HG02610 (cell line): ENCODE measurements at regions not wholly inside any gene's neighbourhood (a gene's known extent, or its start where the extent isn't known, plus 50 kb on each side); places are given as distances from the start of the nearest gene placed in this dataset.
A peak's percentile ranks its signal among the peaks of the same experiment; 100 is the strongest.

Experiments
- ATAC-seq: cut with Tn5 transposase; IDR thresholded peaks from one replicate; pipeline ENCODE4 v1.9.1; 2021; ENCODE audit warnings: mild to moderate bottlenecking, moderate library complexity; ENCODE audit not compliant: unreplicated experiment

- ATAC-seq, result no peak
These were observed 141.2 kb downstream of the CD8B2 start for GRCh38 chr2:106628377-106628776.

- ATAC-seq, result no peak
These were observed 142.8 kb downstream of the CD8B2 start for GRCh38 chr2:106629981-106630380.

- no peak for ATAC-seq
These were observed 144.1 kb downstream of the CD8B2 start for GRCh38 chr2:106631281-106631680.

GRCh38 chr2:106638043-106638442 is 150.9 kb downstream of the CD8B2 start:
- ATAC-seq, result no peak

GRCh38 chr2:106638580-106638979 is 151.4 kb downstream of the CD8B2 start:
- ATAC-seq, result no peak

GRCh38 chr2:106642679-106643078 is 155.5 kb downstream of the CD8B2 start:
- no peak for ATAC-seq

- ATAC-seq, result no peak
These were observed 157.5 kb downstream of the CD8B2 start for GRCh38 chr2:106644623-106645022.

- ATAC-seq, result no peak
These were observed 159.4 kb downstream of the CD8B2 start for GRCh38 chr2:106646605-106647004.

GRCh38 chr2:106649306-106649705 is 162.1 kb downstream of the CD8B2 start:
- ATAC-seq, result no peak

GRCh38 chr2:106653465-106653864 is 166.3 kb downstream of the CD8B2 start:
- ATAC-seq, result no peak

GRCh38 chr2:106658616-106659015 is 171.5 kb downstream of the CD8B2 start:
- ATAC-seq, result no peak

GRCh38 chr2:106664669-106665068 is 177.5 kb downstream of the CD8B2 start:
- peak; percentile 77 for ATAC-seq

- ATAC-seq, result no peak
These were observed 180.4 kb downstream of the CD8B2 start for GRCh38 chr2:106667478-106668070.

GRCh38 chr2:106685180-106685897 is 198.2 kb downstream of the CD8B2 start:
- no peak for ATAC-seq

- ATAC-seq, result no peak
These were observed 199.2 kb downstream of the ST6GAL2 start for GRCh38 chr2:106686814-106687213.

- no peak for ATAC-seq
These were observed 190.9 kb downstream of the ST6GAL2 start for GRCh38 chr2:106694964-106695470.

GRCh38 chr2:106695919-106696318 is 190.0 kb downstream of the ST6GAL2 start:
- ATAC-seq, result no peak

GRCh38 chr2:106700616-106701015 is 185.4 kb downstream of the ST6GAL2 start:
- ATAC-seq, result no peak

- no peak for ATAC-seq
These were observed 184.6 kb downstream of the ST6GAL2 start for GRCh38 chr2:106701203-106702022.

- ATAC-seq, result no peak
These were observed 182.8 kb downstream of the ST6GAL2 start for GRCh38 chr2:106703161-106703560.

- no peak for ATAC-seq
These were observed 181.2 kb downstream of the ST6GAL2 start for GRCh38 chr2:106704798-106705197.

- no peak for ATAC-seq
These were observed 180.1 kb downstream of the ST6GAL2 start for GRCh38 chr2:106705877-106706276.
